Thyroid gland (tissue), 4 donors: ENCODE measurements at regions not wholly inside any gene's neighbourhood (a gene's known extent, or its start where the extent isn't known, plus 50 kb on each side); places are given as distances from the start of the nearest gene placed in this dataset.

Experiments used
- DNase-seq, 2 donors: peaks; one replicate each; pipeline ENCODE4 v3.0.0-alpha.2; 2019
- H3K27ac ChIP-seq, 3 donors: fragments of 200-600 bp; sonication (generic); 1 replicate in 2 of 3; 2 replicates in 1 of 3; pipeline ENCODE4 v1.5.1; 2016 to 2019; ENCODE audit warnings: mild to moderate bottlenecking in 1 of 3, moderate library complexity in 1 of 3
- H3K27me3 ChIP-seq: fragments of 200-600 bp; sonication (generic); one replicate; pipeline ENCODE4 v1.5.1; 2019
- H3K36me3 ChIP-seq, 2 donors: fragments of 200-600 bp; sonication (generic); one replicate each; pipeline ENCODE4 v1.5.1; 2016 to 2019
- H3K4me1 ChIP-seq, 2 donors: fragments of 200-600 bp; sonication (generic); one replicate each; pipeline ENCODE4 v1.5.1; 2017 to 2019
- H3K4me3 ChIP-seq, 3 donors: fragments of 200-600 bp; sonication (generic); replicated peaks in 1 of 3; 1 replicate in 2 of 3; 2 replicates in 1 of 3; pipeline ENCODE4 v1.5.1; 2016; ENCODE audit warnings: mild to moderate bottlenecking in 1 of 3
- H3K9me3 ChIP-seq: fragments of 200-600 bp; sonication (generic); one replicate; pipeline ENCODE4 v1.5.1; 2017
- POLR2A ChIP-seq, 2 donors: fragments of 450-650 bp; IDR thresholded peaks; one replicate each; pipeline ENCODE4 v1.6.1; 2017; ENCODE audit warnings: antibody characterized with exemption in 2 of 2, mild to moderate bottlenecking in 2 of 2, moderate library complexity in 1 of 2
- WGBS, 2 donors: methylation state at CpG; one replicate each; pipeline ENCODE4 v1.1.5; 2017; 5-methylcytosine and 5-hydroxymethylcytosine counted together
- intact Hi-C: fragments of 100-400 bp; cut with DNase I; formaldehyde crosslinking; loops from one replicate; pipeline ENCODE4 v1.15.1; 2023
- TF ChIP-seq, protein P1 (sequence below), 6 experiments: fragments of 200-600 bp in 3 of 6; fragments of 450-650 bp in 3 of 6; sonication (generic) in 3 of 6; IDR thresholded peaks; one replicate each; pipeline ENCODE4 v1.5.1; 2016 to 2019; ENCODE audit warnings: antibody characterized with exemption in 6 of 6, mild to moderate bottlenecking in 2 of 6, inconsistent platforms in 1 of 6, moderate library complexity in 1 of 6

DNA sequence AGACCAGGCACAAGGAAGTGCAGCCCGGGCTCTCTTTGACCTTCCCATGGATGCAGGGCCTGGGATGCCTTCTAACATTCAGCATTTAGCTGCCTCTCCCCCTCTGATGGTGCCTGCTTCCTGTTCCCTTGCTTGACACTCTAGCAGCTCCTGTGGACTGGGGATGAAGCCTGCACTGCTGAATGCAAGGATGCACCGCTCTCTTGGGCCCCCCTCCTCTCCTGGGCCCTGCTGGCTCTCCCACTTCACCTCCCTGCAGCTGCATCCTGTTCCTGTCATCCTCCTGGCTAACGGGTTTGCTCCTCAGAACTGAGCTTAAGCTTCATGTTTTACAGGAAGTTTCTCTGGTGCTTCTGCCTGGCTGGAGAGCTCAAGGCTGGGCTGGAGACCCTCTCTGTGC lies 254.1 kb downstream of the TSN start:
- Histone ChIP-seq H3K27ac (no peak overlapping the region), H3K36me3 (no peaks in the 10 kb centered on the region), H3K4me3 (no peak overlapping the region), H3K9me3 (no peaks in the 10 kb centered on the region), H3K27me3 (no peaks in the 10 kb centered on the region), H3K4me1 (no peaks in the 10 kb centered on the region)
- no peak for TF ChIP-seq POLR2A (IDR thresholded peaks at IDR 0.05)
- TF ChIP-seq, protein P1, sequence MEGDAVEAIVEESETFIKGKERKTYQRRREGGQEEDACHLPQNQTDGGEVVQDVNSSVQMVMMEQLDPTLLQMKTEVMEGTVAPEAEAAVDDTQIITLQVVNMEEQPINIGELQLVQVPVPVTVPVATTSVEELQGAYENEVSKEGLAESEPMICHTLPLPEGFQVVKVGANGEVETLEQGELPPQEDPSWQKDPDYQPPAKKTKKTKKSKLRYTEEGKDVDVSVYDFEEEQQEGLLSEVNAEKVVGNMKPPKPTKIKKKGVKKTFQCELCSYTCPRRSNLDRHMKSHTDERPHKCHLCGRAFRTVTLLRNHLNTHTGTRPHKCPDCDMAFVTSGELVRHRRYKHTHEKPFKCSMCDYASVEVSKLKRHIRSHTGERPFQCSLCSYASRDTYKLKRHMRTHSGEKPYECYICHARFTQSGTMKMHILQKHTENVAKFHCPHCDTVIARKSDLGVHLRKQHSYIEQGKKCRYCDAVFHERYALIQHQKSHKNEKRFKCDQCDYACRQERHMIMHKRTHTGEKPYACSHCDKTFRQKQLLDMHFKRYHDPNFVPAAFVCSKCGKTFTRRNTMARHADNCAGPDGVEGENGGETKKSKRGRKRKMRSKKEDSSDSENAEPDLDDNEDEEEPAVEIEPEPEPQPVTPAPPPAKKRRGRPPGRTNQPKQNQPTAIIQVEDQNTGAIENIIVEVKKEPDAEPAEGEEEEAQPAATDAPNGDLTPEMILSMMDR (IDR thresholded peaks at IDR 0.05) = no peak
- intact Hi-C loops = no loop called here
- no peak for DNase-seq
- 47 to 61% methylated on average over 3 of the region's 3 CpGs for WGBS, 2 donors

DNA sequence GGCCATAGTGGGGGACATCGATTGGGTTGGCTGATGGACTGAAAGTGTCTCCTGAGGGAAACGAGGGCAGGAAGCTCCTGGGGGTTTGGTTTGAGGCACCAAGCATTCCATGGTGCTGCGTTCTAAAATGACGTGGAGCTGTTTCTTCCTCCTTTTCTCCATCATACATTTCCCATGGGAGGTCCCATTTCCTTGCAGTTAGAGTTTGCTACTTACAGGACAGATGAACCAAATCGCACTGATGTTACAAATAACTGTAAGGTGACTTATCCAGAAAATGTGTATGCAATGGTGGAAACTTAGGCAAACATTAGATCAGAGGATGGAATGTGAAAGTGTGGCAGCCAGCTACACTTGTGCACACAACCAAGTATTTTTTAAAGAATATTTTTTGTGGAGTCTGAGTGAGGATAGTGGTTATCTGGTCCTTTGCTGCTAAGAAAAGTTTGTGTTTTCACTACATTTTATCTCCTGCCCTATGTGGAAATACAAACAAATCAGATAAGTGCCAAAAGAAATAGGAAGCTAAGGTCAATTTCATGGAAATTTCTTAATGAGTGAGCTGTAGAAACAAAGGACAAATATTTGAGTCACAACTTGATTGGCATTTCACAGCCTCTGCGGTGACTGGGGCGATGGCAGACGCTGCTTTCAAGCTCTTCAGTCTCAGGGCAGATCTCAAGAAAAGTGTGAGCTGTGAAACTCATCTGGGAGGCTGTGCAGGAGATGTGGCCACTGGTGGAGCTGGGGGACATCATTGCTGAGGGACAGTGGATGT lies 256.2 kb downstream of the TSN start:
- H3K4me3 ChIP-seq = no peak overlapping the region
- H3K9me3 ChIP-seq = no peaks in the 10 kb centered on the region
- H3K27ac ChIP-seq = no peak overlapping the region
- TF ChIP-seq, protein P1 (IDR thresholded peaks at IDR 0.05) = no peak
- no peak for TF ChIP-seq POLR2A (IDR thresholded peaks at IDR 0.05)
- no peak for DNase-seq
- WGBS, 2 donors = 74 to 76% methylated on average over 8 of the region's 8 CpGs
- H3K36me3 ChIP-seq = no peaks in the 10 kb centered on the region
- no peaks in the 10 kb centered on the region for H3K27me3 ChIP-seq
- intact Hi-C loops = no loop called here
- H3K4me1 ChIP-seq = no peaks in the 10 kb centered on the region

DNA sequence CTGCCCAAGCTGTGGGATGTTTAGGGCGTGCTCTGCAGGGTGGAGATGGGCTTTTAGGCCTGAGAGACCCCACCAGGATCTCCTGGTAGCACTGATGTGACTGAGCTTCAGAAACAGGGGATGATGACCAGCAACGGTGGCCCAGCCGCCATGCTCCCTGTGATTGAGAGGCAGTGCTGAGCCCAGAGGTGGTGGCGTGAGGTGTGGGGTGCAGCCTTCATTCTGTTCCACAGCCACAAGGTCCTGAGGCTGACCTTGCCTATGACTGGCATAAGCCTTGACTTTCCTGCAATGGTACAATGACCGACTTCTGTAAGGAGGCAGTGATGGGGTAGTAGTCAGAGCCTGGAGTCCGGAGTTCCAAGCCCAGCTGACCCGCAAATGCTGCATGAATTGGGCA lies 263.3 kb downstream of the TSN start:
- 95 to 99% methylated on average over 7 of the region's 7 CpGs for WGBS, 2 donors
- Histone ChIP-seq H3K4me1 (no peaks in the 10 kb centered on the region), H3K9me3 (no peaks in the 10 kb centered on the region), H3K36me3 (no peaks in the 10 kb centered on the region), H3K27me3 (no peaks in the 10 kb centered on the region), H3K27ac (no peak overlapping the region), H3K4me3 (no peak overlapping the region)
- TF ChIP-seq, protein P1 (IDR thresholded peaks at IDR 0.05) = no peak
- no peak for TF ChIP-seq POLR2A (IDR thresholded peaks at IDR 0.05)
- DNase-seq = no peak
- intact Hi-C loops = no loop called here

DNA sequence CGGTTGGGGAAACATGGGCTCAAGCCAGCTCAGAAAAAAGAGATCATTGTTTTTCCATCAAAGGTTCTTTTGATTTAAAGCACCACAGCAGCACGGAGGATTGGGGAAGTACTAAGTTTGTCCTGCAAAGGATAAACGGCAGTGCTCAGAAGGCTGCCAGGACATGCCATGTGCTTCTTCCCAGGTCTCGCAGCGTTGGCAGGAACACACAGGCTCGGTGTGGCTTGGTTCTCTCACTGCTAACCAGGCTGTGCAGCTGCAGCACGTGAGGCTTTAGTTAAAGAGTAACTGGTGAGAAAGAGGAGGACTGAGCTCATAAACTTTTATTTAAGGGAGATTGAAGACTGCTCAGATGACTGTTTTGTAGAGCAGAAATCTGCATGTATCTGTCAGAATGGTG lies 264.3 kb downstream of the TSN start:
- Histone ChIP-seq H3K27me3 (no peaks in the 10 kb centered on the region), H3K9me3 (no peaks in the 10 kb centered on the region), H3K4me3 (no peak overlapping the region), H3K36me3 (no peaks in the 10 kb centered on the region), H3K4me1 (no peaks in the 10 kb centered on the region), H3K27ac (no peak overlapping the region)
- no peak for DNase-seq
- 46% methylated on average over 7 of the region's 7 CpGs for WGBS, 2 donors
- intact Hi-C loops = no loop called here
- no peak for TF ChIP-seq POLR2A (IDR thresholded peaks at IDR 0.05)
- TF ChIP-seq, protein P1 (IDR thresholded peaks at IDR 0.05) = no peak

DNA sequence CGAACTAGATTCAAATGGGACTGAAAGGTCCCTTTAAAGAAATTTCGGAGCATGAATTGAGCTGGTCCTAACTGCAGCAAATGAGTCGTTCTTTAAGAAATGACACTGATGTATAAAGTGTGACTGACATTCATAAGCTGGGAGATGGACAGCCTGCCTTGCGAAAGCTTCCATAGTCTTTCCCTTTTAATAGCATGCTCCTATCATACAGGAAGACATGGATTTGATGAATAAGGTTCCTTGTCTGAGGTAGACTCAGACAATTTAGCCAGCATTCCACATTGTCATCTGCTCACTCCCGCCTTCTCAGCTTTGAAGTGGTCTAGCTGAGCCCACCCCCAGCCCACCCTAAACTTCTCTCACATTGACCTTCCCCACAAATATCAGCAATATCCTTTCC lies 264.9 kb downstream of the TSN start:
- intact Hi-C loops = no loop called here
- no peak for TF ChIP-seq POLR2A (IDR thresholded peaks at IDR 0.05)
- TF ChIP-seq, protein P1 (IDR thresholded peaks at IDR 0.05) = no peak
- Histone ChIP-seq H3K27ac (no peak overlapping the region), H3K9me3 (no peaks in the 10 kb centered on the region), H3K27me3 (no peaks in the 10 kb centered on the region), H3K4me1 (no peaks in the 10 kb centered on the region), H3K36me3 (no peaks in the 10 kb centered on the region), H3K4me3 (no peak overlapping the region)
- no peak for DNase-seq
- 78 to 94% methylated on average over 5 of the region's 5 CpGs for WGBS, 2 donors
